Endodermal cell (in vitro differentiated cells): ENCODE measurements at regions not wholly inside any gene's neighbourhood (a gene's known extent, or its start where the extent isn't known, plus 50 kb on each side); places are given as distances from the start of the nearest gene placed in this dataset.

Source experiments
- DNase-seq: peaks from one replicate; pipeline ENCODE4 v3.0.0-alpha.2; 2017
- H3K27ac ChIP-seq: 2 replicates; pipeline ENCODE4 v1.5.1; 2013; ENCODE audit warnings: mild to moderate bottlenecking, low read depth, low read length, moderate library complexity
- H3K27me3 ChIP-seq: 2 replicates; pipeline ENCODE4 v1.6.1; 2013; ENCODE audit warnings: mild to moderate bottlenecking, low read length, moderate library complexity; ENCODE audit not compliant: insufficient read depth, control insufficient read depth, poor library complexity, severe bottlenecking
- H3K36me3 ChIP-seq: 2 replicates; pipeline ENCODE4 v1.7.0; 2013; ENCODE audit warnings: mild to moderate bottlenecking, low read length, moderate library complexity; ENCODE audit not compliant: control insufficient read depth, insufficient read depth
- H3K4me1 ChIP-seq: one replicate; pipeline ENCODE4 v1.7.0; 2013; ENCODE audit warnings: low read length; ENCODE audit not compliant: control insufficient read depth, insufficient read depth
- H3K4me3 ChIP-seq: 2 replicates; pipeline ENCODE4 v1.5.1; 2013; ENCODE audit warnings: mild to moderate bottlenecking, low read length, moderate library complexity
- H3K9ac ChIP-seq: 2 replicates; pipeline ENCODE4 v1.6.1; 2013; ENCODE audit warnings: mild to moderate bottlenecking, low read length, moderate library complexity; ENCODE audit not compliant: poor library complexity, severe bottlenecking; ENCODE audit errors: extremely low read depth
- H3K9me3 ChIP-seq: 2 replicates; pipeline ENCODE4 v1.6.1; 2013; ENCODE audit warnings: mild to moderate bottlenecking, low read length, moderate library complexity; ENCODE audit not compliant: control insufficient read depth
- H3K27ac Mint-ChIP-seq: 2 replicates; pipeline ENCODE4 v1.8.0; 2020; ENCODE audit warnings: mixed read lengths
- H3K27me3 Mint-ChIP-seq: 2 replicates; pipeline ENCODE4 v1.8.0; 2021; ENCODE audit warnings: mild to moderate bottlenecking, mixed read lengths; ENCODE audit not compliant: insufficient read depth
- H3K36me3 Mint-ChIP-seq: 2 replicates; pipeline ENCODE4 v1.8.0; 2020; ENCODE audit warnings: low read depth, mixed read lengths
- H3K4me1 Mint-ChIP-seq: 2 replicates; pipeline ENCODE4 v1.8.0; 2020; ENCODE audit warnings: mixed read lengths
- H3K4me3 Mint-ChIP-seq: 2 replicates; pipeline ENCODE4 v1.8.0; 2020; ENCODE audit warnings: mild to moderate bottlenecking, moderate library complexity, mixed read lengths
- H3K9me3 Mint-ChIP-seq: 2 replicates; pipeline ENCODE4 v1.8.0; 2020; ENCODE audit warnings: mild to moderate bottlenecking, mixed read lengths
- WGBS, 2 experiments: methylation state at CpG; one replicate each; pipeline versions ENCODE4 v1.1.5 to v1.1.7; 2013; ENCODE audit warnings: missing lambda C conversion rate in 2 of 2, mixed read lengths in 1 of 2; ENCODE audit not compliant: insufficient coverage in 1 of 2, insufficient read length in 1 of 2; 5-methylcytosine and 5-hydroxymethylcytosine counted together
- TF ChIP-seq, protein P1 (sequence below): fragments of 200-600 bp; sonication (generic); conservative IDR thresholded peaks from 2 replicates; pipeline ENCODE4 v1.5.0; 2021; ENCODE audit warnings: antibody characterized with exemption, mild to moderate bottlenecking

DNA sequence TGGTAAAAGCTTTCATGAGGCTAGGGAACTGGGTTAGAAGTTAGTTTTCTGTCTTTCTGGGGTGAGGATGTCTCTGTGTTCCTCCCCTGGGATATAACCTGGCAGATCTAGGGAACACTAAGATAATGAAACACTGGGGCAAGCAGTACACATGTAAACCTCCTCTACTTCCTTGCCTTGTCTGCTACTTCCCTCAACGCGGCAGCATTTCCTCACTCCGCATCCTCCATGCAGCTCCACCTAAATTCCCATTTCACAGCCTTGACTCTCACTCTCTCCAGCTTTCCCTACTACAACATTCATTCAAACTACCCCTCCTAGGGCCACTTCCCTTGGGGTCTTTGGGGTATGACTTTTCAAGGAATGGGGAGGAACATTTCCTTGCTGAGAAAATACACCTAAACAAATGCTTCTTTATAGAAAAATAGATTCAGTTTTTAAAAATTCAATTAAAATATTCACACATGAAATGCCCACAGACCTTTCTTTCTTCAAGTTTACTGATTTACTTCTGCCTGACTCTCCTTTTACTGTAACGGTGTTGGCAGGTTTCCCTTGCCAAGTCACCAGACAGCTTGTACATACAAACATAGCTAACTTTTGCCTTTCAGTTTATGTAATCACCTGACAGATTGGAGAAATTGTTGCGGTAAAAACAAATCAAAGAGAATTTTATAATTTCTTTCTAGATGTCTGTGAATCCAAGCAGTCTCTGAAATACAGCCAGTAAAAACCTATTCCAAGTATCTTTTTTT lies 90.1 kb downstream of the TNFSF18 start:
- TF ChIP-seq, protein P1, sequence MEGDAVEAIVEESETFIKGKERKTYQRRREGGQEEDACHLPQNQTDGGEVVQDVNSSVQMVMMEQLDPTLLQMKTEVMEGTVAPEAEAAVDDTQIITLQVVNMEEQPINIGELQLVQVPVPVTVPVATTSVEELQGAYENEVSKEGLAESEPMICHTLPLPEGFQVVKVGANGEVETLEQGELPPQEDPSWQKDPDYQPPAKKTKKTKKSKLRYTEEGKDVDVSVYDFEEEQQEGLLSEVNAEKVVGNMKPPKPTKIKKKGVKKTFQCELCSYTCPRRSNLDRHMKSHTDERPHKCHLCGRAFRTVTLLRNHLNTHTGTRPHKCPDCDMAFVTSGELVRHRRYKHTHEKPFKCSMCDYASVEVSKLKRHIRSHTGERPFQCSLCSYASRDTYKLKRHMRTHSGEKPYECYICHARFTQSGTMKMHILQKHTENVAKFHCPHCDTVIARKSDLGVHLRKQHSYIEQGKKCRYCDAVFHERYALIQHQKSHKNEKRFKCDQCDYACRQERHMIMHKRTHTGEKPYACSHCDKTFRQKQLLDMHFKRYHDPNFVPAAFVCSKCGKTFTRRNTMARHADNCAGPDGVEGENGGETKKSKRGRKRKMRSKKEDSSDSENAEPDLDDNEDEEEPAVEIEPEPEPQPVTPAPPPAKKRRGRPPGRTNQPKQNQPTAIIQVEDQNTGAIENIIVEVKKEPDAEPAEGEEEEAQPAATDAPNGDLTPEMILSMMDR: no peak
- H3K27me3 ChIP-seq: no peaks in the 10 kb centered on the region
- H3K4me1 Mint-ChIP-seq: peaks cover 12% of the 10 kb centered on the region
- 86 to 93% methylated on average over 2 to 5 of the region's 5 CpGs for WGBS, 2 experiments
- H3K4me1 ChIP-seq: peaks cover 3% of the 10 kb centered on the region
- no peaks in the 10 kb centered on the region for H3K9me3 ChIP-seq
- H3K9ac ChIP-seq: no peak overlapping the region
- no peaks in the 10 kb centered on the region for H3K27me3 Mint-ChIP-seq
- no peak overlapping the region for H3K27ac ChIP-seq
- H3K36me3 ChIP-seq: no peaks in the 10 kb centered on the region
- no peak for DNase-seq
- no peak overlapping the region for H3K4me3 ChIP-seq
- H3K4me3 Mint-ChIP-seq: no peak overlapping the region
- peaks cover 7% of the 10 kb centered on the region for H3K9me3 Mint-ChIP-seq
- H3K27ac Mint-ChIP-seq: no peak overlapping the region
- H3K36me3 Mint-ChIP-seq: no peaks in the 10 kb centered on the region

GRCh38 chr1:172964864-172965263 lies 85.9 kb downstream of the TNFSF18 start:
- no peaks in the 10 kb centered on the region for H3K4me1 ChIP-seq
- Mint-ChIP-seq H3K36me3 (no peaks in the 10 kb centered on the region), H3K9me3 (peaks cover 7% of the 10 kb centered on the region), H3K27ac (no peak overlapping the region), H3K4me1 (no peaks in the 10 kb centered on the region), H3K4me3 (no peak overlapping the region), H3K27me3 (no peaks in the 10 kb centered on the region)
- DNase-seq: no peak
- H3K27me3 ChIP-seq: no peaks in the 10 kb centered on the region
- no peak overlapping the region for H3K9ac ChIP-seq
- no peaks in the 10 kb centered on the region for H3K9me3 ChIP-seq
- no peak overlapping the region for H3K4me3 ChIP-seq
- TF ChIP-seq, protein P1: no peak
- H3K27ac ChIP-seq: no peak overlapping the region
- 92% methylated on average over 1 of the region's 1 CpG; no CpG with 5 or more reads in 1 of the 2 experiments for WGBS, 2 experiments
- no peaks in the 10 kb centered on the region for H3K36me3 ChIP-seq

DNA sequence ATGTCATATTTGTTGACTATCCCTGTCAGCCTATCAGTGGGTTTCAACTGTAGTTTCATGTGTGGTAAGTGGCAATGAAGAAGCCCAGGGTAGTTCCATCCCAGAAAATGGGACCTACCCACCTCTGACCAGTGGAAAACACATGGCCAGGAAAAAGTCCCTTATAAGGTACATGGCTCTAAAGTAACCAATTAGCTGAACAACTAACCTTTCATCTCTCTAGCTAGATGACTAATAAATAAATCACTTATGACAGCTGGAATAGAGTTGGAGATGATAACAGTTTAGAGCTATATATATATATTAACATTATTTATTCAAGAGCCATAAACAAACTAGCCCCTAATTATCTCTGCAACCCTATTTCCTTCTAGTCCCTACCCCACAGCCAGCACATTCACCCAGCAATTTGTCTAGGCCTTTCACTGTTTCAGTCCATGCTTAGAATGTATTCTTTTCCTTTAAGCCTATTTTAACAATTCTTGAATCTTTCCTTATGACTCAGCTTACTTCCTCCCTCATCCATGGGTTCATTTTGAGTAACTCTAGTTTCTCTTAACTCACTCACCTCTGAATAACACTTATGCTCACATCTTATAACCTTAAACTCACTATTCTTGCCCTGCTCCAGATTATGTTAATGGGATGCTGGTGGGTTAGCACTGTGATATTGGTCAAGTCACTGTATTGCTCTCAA lies 83.7 kb downstream of the TNFSF18 start:
- no peaks in the 10 kb centered on the region for H3K27me3 ChIP-seq
- DNase-seq: no peak
- H3K36me3 ChIP-seq: no peaks in the 10 kb centered on the region
- TF ChIP-seq, protein P1: no peak
- no peak overlapping the region for H3K27ac Mint-ChIP-seq
- no peaks in the 10 kb centered on the region for H3K4me1 ChIP-seq
- no peak overlapping the region for H3K27ac ChIP-seq
- H3K27me3 Mint-ChIP-seq: no peaks in the 10 kb centered on the region
- peaks cover 2% of the 10 kb centered on the region for H3K4me1 Mint-ChIP-seq
- no peaks in the 10 kb centered on the region for H3K9me3 ChIP-seq
- H3K9ac ChIP-seq: no peak overlapping the region
- peaks cover 7% of the 10 kb centered on the region for H3K9me3 Mint-ChIP-seq
- H3K36me3 Mint-ChIP-seq: no peaks in the 10 kb centered on the region
- no peak overlapping the region for H3K4me3 ChIP-seq
- H3K4me3 Mint-ChIP-seq: no peak overlapping the region
